ENCODE measurements at regions not wholly inside any gene's neighbourhood (a gene's known extent, or its start where the extent isn't known, plus 50 kb on each side); places are given as distances from the start of the nearest gene placed in this dataset.

DNA sequence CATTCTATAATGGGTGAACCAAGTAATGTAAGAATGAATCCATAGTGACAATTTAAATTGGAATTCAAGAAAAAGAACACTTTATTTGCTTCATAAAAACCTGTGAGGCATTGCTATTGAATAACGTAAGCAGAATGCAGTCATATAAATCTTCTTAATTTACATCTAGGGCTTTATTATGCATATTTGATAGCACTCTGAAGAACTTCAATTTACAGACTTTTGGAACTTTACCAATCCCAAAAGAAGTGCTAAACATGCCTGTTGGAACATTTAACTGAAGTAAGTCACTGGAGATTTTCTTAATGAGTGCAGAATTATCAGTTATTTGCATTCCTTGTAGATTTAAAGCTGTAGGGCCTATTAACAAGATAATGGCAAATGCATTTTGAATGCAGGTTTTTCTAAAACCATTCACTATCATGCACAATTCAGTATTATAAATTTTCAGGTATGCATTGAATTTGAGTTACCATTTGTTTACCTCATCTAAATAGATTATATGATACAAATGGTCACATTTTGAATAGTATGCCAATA, 1181.2 kb downstream of the ARAP2 start:
- TF ChIP-seq NFIC (IDR thresholded peaks at IDR 0.05): no peak
- TF ChIP-seq, protein P1, sequence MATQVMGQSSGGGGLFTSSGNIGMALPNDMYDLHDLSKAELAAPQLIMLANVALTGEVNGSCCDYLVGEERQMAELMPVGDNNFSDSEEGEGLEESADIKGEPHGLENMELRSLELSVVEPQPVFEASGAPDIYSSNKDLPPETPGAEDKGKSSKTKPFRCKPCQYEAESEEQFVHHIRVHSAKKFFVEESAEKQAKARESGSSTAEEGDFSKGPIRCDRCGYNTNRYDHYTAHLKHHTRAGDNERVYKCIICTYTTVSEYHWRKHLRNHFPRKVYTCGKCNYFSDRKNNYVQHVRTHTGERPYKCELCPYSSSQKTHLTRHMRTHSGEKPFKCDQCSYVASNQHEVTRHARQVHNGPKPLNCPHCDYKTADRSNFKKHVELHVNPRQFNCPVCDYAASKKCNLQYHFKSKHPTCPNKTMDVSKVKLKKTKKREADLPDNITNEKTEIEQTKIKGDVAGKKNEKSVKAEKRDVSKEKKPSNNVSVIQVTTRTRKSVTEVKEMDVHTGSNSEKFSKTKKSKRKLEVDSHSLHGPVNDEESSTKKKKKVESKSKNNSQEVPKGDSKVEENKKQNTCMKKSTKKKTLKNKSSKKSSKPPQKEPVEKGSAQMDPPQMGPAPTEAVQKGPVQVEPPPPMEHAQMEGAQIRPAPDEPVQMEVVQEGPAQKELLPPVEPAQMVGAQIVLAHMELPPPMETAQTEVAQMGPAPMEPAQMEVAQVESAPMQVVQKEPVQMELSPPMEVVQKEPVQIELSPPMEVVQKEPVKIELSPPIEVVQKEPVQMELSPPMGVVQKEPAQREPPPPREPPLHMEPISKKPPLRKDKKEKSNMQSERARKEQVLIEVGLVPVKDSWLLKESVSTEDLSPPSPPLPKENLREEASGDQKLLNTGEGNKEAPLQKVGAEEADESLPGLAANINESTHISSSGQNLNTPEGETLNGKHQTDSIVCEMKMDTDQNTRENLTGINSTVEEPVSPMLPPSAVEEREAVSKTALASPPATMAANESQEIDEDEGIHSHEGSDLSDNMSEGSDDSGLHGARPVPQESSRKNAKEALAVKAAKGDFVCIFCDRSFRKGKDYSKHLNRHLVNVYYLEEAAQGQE (IDR thresholded peaks at IDR 0.05; ENCODE audit: low read depth): no peak
- no peak for TF ChIP-seq EP300 (IDR thresholded peaks at IDR 0.05; ENCODE audit: borderline replicate concordance)
- TF ChIP-seq YY1 (IDR thresholded peaks at IDR 0.05; ENCODE audit: low read depth): no peak
- no peak for TF ChIP-seq FOXM1 (IDR thresholded peaks at IDR 0.05; ENCODE audit: borderline replicate concordance, low read depth)
